Suprapubic skin (tissue), 4 donors: ENCODE measurements at regions not wholly inside any gene's neighbourhood (a gene's known extent, or its start where the extent isn't known, plus 50 kb on each side); places are given as distances from the start of the nearest gene placed in this dataset.

Source experiments
- EP300 ChIP-seq: sonication (generic); formaldehyde crosslinking; IDR thresholded peaks from one replicate; pipeline ENCODE4 v1.6.1; 2017; ENCODE audit warnings: antibody characterized with exemption
- POLR2A ChIP-seq, 2 donors: fragments of 450-650 bp; IDR thresholded peaks; one replicate each; pipeline ENCODE4 v1.6.1; 2017; ENCODE audit warnings: antibody characterized with exemption in 2 of 2, mild to moderate bottlenecking in 2 of 2, moderate library complexity in 2 of 2
- POLR2AphosphoS5 ChIP-seq, 3 donors: sonication (generic); formaldehyde crosslinking; IDR thresholded peaks; one replicate each; pipeline ENCODE4 v1.6.1; 2017; ENCODE audit warnings: antibody characterized with exemption in 3 of 3
- TF ChIP-seq, protein P1 (sequence below), 2 donors: fragments of 200-600 bp in 1 of 2; fragments of 450-650 bp in 1 of 2; sonication (generic) in 1 of 2; IDR thresholded peaks; one replicate each; pipeline ENCODE4 v1.5.1; 2016 to 2019; ENCODE audit warnings: antibody characterized with exemption in 2 of 2, mild to moderate bottlenecking in 1 of 2, moderate library complexity in 1 of 2

DNA sequence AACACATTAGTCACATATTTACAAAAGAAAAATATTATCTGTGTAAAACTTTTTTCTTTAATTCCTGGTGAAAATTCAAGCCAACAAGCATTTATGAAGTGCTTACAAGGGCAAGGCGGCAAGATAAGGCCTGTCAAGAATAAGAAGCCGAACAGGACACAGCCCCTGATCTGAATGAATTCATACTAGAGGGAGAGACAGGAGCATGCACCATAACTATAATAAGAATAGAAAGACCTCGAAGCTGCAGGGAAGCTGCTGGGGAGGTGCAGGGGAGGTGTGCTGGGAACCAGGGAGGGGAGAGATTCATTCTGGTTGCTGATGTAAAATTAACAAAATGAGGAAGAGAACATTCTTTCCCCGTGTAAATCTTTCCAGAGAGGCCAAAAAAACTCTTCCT lies 60.5 kb upstream of the TARDBP start:
- TF ChIP-seq, protein P1, sequence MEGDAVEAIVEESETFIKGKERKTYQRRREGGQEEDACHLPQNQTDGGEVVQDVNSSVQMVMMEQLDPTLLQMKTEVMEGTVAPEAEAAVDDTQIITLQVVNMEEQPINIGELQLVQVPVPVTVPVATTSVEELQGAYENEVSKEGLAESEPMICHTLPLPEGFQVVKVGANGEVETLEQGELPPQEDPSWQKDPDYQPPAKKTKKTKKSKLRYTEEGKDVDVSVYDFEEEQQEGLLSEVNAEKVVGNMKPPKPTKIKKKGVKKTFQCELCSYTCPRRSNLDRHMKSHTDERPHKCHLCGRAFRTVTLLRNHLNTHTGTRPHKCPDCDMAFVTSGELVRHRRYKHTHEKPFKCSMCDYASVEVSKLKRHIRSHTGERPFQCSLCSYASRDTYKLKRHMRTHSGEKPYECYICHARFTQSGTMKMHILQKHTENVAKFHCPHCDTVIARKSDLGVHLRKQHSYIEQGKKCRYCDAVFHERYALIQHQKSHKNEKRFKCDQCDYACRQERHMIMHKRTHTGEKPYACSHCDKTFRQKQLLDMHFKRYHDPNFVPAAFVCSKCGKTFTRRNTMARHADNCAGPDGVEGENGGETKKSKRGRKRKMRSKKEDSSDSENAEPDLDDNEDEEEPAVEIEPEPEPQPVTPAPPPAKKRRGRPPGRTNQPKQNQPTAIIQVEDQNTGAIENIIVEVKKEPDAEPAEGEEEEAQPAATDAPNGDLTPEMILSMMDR (IDR thresholded peaks at IDR 0.05), result no peak
- TF ChIP-seq POLR2A (IDR thresholded peaks at IDR 0.05), result no peak
- no peak for TF ChIP-seq EP300
- TF ChIP-seq POLR2AphosphoS5 (IDR thresholded peaks at IDR 0.05), result no peak
